DOHH2 (cell line): ENCODE measurements at regions not wholly inside any gene's neighbourhood (a gene's known extent, or its start where the extent isn't known, plus 50 kb on each side); places are given as distances from the start of the nearest gene placed in this dataset.

ENCODE experiments used
- H3F3A ChIP-seq: fragments of 200-600 bp; sonication (generic), shearing (Covaris generic); 2 replicates; pipeline ENCODE4 v1.6.0; 2016; ENCODE audit warnings: antibody characterized with exemption, mild to moderate bottlenecking; ENCODE audit not compliant: control insufficient read depth, insufficient read depth
- H3K27ac ChIP-seq: fragments of 200-600 bp; sonication (generic); 2 replicates; pipeline ENCODE4 v1.5.1; 2014; ENCODE audit warnings: low read depth, mild to moderate bottlenecking, low read length, moderate library complexity
- H3K27me3 ChIP-seq: fragments of 200-600 bp; sonication (generic); 2 replicates; pipeline ENCODE4 v1.6.1; 2014; ENCODE audit warnings: mild to moderate bottlenecking, low read length, mixed read lengths; ENCODE audit not compliant: control insufficient read depth
- H3K36me3 ChIP-seq: fragments of 200-600 bp; sonication (generic); 2 replicates; pipeline ENCODE4 v1.6.1; 2014; ENCODE audit warnings: mild to moderate bottlenecking, low read length, moderate library complexity, mixed read lengths; ENCODE audit not compliant: control insufficient read depth
- H3K4me1 ChIP-seq: fragments of 200-600 bp; sonication (generic); 2 replicates; pipeline ENCODE4 v1.6.1; 2014; ENCODE audit warnings: mild to moderate bottlenecking, low read length, mixed read lengths; ENCODE audit not compliant: control insufficient read depth
- H3K4me2 ChIP-seq: fragments of 200-600 bp; sonication (generic); 2 replicates; pipeline ENCODE4 v1.6.0; 2014; ENCODE audit warnings: mild to moderate bottlenecking, low read length, moderate library complexity
- H3K4me3 ChIP-seq: fragments of 200-600 bp; sonication (generic); 2 replicates; pipeline ENCODE4 v1.5.1; 2014; ENCODE audit warnings: mild to moderate bottlenecking, low read length, mixed read lengths
- H3K79me2 ChIP-seq: fragments of 200-600 bp; sonication (generic); 2 replicates; pipeline ENCODE4 v1.6.1; 2014; ENCODE audit warnings: mild to moderate bottlenecking, low read length, mixed read lengths; ENCODE audit not compliant: control insufficient read depth
- H3K9me2 ChIP-seq: fragments of 200-600 bp; sonication (generic); replicated peaks from 2 replicates; pipeline ENCODE4 v1.6.1; 2014; ENCODE audit warnings: mild to moderate bottlenecking, low read length, mixed read lengths; ENCODE audit not compliant: control insufficient read depth
- H3K9me3 ChIP-seq: fragments of 200-600 bp; sonication (generic); 2 replicates; pipeline ENCODE4 v1.6.1; 2014; ENCODE audit warnings: antibody characterized with exemption, low read length, mixed read lengths; ENCODE audit not compliant: control insufficient read depth, insufficient read depth
- H4K20me1 ChIP-seq: fragments of 200-600 bp; sonication (generic); 2 replicates; pipeline ENCODE4 v1.6.0; 2014; ENCODE audit warnings: low read depth, mild to moderate bottlenecking, antibody characterized with exemption, low read length, moderate library complexity; ENCODE audit not compliant: control insufficient read depth, insufficient read depth
- CTCF ChIP-seq: fragments of 200-600 bp; sonication (generic); IDR thresholded peaks from one replicate; pipeline ENCODE4 v1.5.1; 2014; ENCODE audit warnings: antibody characterized with exemption, mild to moderate bottlenecking, low read depth, low read length; ENCODE audit not compliant: poor library complexity, severe bottlenecking
- EZH2phosphoT487 ChIP-seq: fragments of 200-600 bp; sonication (generic); IDR thresholded peaks from 2 replicates; pipeline ENCODE4 v1.6.1; 2017; ENCODE audit warnings: borderline replicate concordance, mild to moderate bottlenecking, antibody characterized with exemption, low read length, moderate library complexity, mixed read lengths

GRCh38 chr10:22158426-22158825 is 59.4 kb downstream of the EBLN1 start:
- H3K79me2 ChIP-seq, result no peaks in the 10 kb centered on the region
- H3K36me3 ChIP-seq, result no peaks in the 10 kb centered on the region
- no peaks in the 10 kb centered on the region for H3K4me1 ChIP-seq
- H3K27ac ChIP-seq, result no peak overlapping the region
- H3K9me2 ChIP-seq, result no peaks in the 10 kb centered on the region
- no peak overlapping the region for H3K4me3 ChIP-seq
- no peaks in the 10 kb centered on the region for H3K9me3 ChIP-seq
- H3K4me2 ChIP-seq, result no peak overlapping the region
- no peak for TF ChIP-seq CTCF
- H3K27me3 ChIP-seq, result no peaks in the 10 kb centered on the region
- H3F3A ChIP-seq, result no peaks in the 10 kb centered on the region
- no peaks in the 10 kb centered on the region for H4K20me1 ChIP-seq

GRCh38 chr10:22156750-22157149 is 61.1 kb downstream of the EBLN1 start:
- TF ChIP-seq CTCF, result no peak
- no peak for TF ChIP-seq EZH2phosphoT487
- H3K36me3 ChIP-seq, result no peaks in the 10 kb centered on the region
- H3K27ac ChIP-seq, result no peak overlapping the region
- no peaks in the 10 kb centered on the region for H4K20me1 ChIP-seq
- no peaks in the 10 kb centered on the region for H3F3A ChIP-seq
- H3K4me3 ChIP-seq, result no peak overlapping the region
- H3K9me3 ChIP-seq, result peaks cover 2% of the 10 kb centered on the region; the same call in 1 of the 2 replicates
- H3K79me2 ChIP-seq, result no peaks in the 10 kb centered on the region
- no peaks in the 10 kb centered on the region for H3K4me1 ChIP-seq
- no peak overlapping the region for H3K4me2 ChIP-seq
- H3K9me2 ChIP-seq, result no peaks in the 10 kb centered on the region
- H3K27me3 ChIP-seq, result no peaks in the 10 kb centered on the region

GRCh38 chr10:22152403-22152802 is 65.4 kb downstream of the EBLN1 start:
- Histone ChIP-seq H4K20me1 (no peaks in the 10 kb centered on the region), H3K36me3 (no peaks in the 10 kb centered on the region), H3F3A (no peaks in the 10 kb centered on the region), H3K27me3 (no peaks in the 10 kb centered on the region), H3K79me2 (no peaks in the 10 kb centered on the region), H3K27ac (no peak overlapping the region), H3K4me3 (no peak overlapping the region), H3K4me1 (no peaks in the 10 kb centered on the region), H3K9me2 (no peaks in the 10 kb centered on the region), H3K4me2 (no peak overlapping the region), H3K9me3 (peaks cover 3% of the 10 kb centered on the region; the same call in 1 of the 2 replicates)
- TF ChIP-seq CTCF, result no peak
- no peak for TF ChIP-seq EZH2phosphoT487

GRCh38 chr10:22150842-22151241 is 67.0 kb downstream of the EBLN1 start:
- H3K4me1 ChIP-seq, result no peaks in the 10 kb centered on the region
- no peaks in the 10 kb centered on the region for H4K20me1 ChIP-seq
- no peaks in the 10 kb centered on the region for H3K27me3 ChIP-seq
- no peak overlapping the region for H3K4me2 ChIP-seq
- peaks cover 3% of the 10 kb centered on the region; the same call in 1 of the 2 replicates for H3K9me3 ChIP-seq
- H3K9me2 ChIP-seq, result no peaks in the 10 kb centered on the region
- H3F3A ChIP-seq, result no peaks in the 10 kb centered on the region
- no peaks in the 10 kb centered on the region for H3K36me3 ChIP-seq
- H3K79me2 ChIP-seq, result no peaks in the 10 kb centered on the region
- no peak overlapping the region for H3K27ac ChIP-seq
- TF ChIP-seq EZH2phosphoT487, result no peak
- TF ChIP-seq CTCF, result no peak
- H3K4me3 ChIP-seq, result no peak overlapping the region
